K562 (cell line): ENCODE measurements at regions not wholly inside any gene's neighbourhood (a gene's known extent, or its start where the extent isn't known, plus 50 kb on each side); places are given as distances from the start of the nearest gene placed in this dataset.

Source experiments
- ATAC-seq: fragments of 200-7000 bp; cut with Tn5 transposase; 3 replicates; pipeline ENCODE4 v1.9.1; 2020; ENCODE audit warnings: moderate library complexity
- BruUV-seq: library from RNA; stranded (reverse); fragments of 400-500 nt; replicated peaks from 2 replicates; lab custom pipeline; 2021; lab: Mats Ljungman, UMichigan
- CTCF ChIA-PET: fragments of 300-600 bp; formaldehyde crosslinking; extraction: SDS; loops from one replicate; lab custom pipeline; 2021; ENCODE audit warnings: low intra/inter-chr PET ratio; lab: Yijun Ruan, JAX
- POLR2A ChIA-PET: fragments of 300-600, 350-650 bp; sonication (Branson Sonifier 250); formaldehyde crosslinking; extraction: SDS; loops from one replicate; lab custom pipeline; 2021; ENCODE audit warnings: antibody characterized with exemption, inconsistent platforms; lab: Yijun Ruan, JAX
- DNase-seq, 4 experiments: peaks; one replicate each; pipeline versions ENCODE4 v3.0.0 to v3.0.0-alpha.2; 2011 to 2018; ENCODE audit warnings: low spot score in 3 of 4, mixed read lengths in 3 of 4; ENCODE audit errors: extremely low read depth in 1 of 4
- FAIRE-seq: peaks from 2 replicates; lab custom pipeline; 2011; peaks lifted over from hg19 to GRCh38; lab: Jason Lieb, UNC
- H2AFZ ChIP-seq: 2 replicates; pipeline ENCODE4 v1.6.0; 2011; ENCODE audit warnings: low read depth, low read length, control low read depth, inconsistent platforms
- H3K27ac ChIP-seq: fragments of 200-600 bp; 3 replicates; pipeline ENCODE4 v1.8.0; 2011; ENCODE audit warnings: low read depth, mild to moderate bottlenecking, control low read depth, inconsistent platforms, low read length, moderate library complexity, mixed read lengths; ENCODE audit errors: extremely low read depth
- H3K27me3 ChIP-seq, 2 experiments: fragments of 300-600 bp in 1 of 2; 2 replicates in 1 of 2; 3 replicates in 1 of 2; pipeline versions ENCODE4 v1.6.0 to v1.8.0; 2011; ENCODE audit warnings: inconsistent platforms in 2 of 2, low read length in 2 of 2, mild to moderate bottlenecking in 1 of 2, mixed read lengths in 1 of 2, moderate library complexity in 1 of 2; ENCODE audit not compliant: control insufficient read depth in 2 of 2, insufficient read depth in 2 of 2
- H3K36me3 ChIP-seq: fragments of 300-600 bp; 3 replicates; pipeline ENCODE4 v1.8.0; 2011; ENCODE audit warnings: mild to moderate bottlenecking, low read length, inconsistent platforms; ENCODE audit not compliant: control insufficient read depth, insufficient read depth
- H3K4me1 ChIP-seq, 2 experiments: fragments of 200-600 bp in 1 of 2; replicated peaks in 1 of 2; 2 replicates in 1 of 2; 3 replicates in 1 of 2; pipeline versions ENCODE4 v1.5.1 to v1.8.0; 2011; ENCODE audit warnings: inconsistent platforms in 2 of 2, low read length in 2 of 2, mild to moderate bottlenecking in 1 of 2, mixed read lengths in 1 of 2, moderate library complexity in 1 of 2; ENCODE audit not compliant: control insufficient read depth in 2 of 2, insufficient read depth in 2 of 2
- H3K4me2 ChIP-seq: 2 replicates; pipeline ENCODE4 v1.6.1; 2011; ENCODE audit warnings: low read length, control low read depth, inconsistent platforms, mixed read lengths; ENCODE audit not compliant: insufficient read depth
- H3K4me3 ChIP-seq: fragments of 200-600 bp; sonication (generic), shearing (Covaris generic); 2 replicates; pipeline ENCODE4 v1.5.1; 2016; ENCODE audit warnings: control low read depth, inconsistent platforms
- H3K79me2 ChIP-seq: fragments of 200-600 bp; 3 replicates; pipeline ENCODE4 v1.8.0; 2011; ENCODE audit warnings: low read length, inconsistent platforms; ENCODE audit not compliant: control insufficient read depth, insufficient read depth
- H3K9ac ChIP-seq, 2 experiments: 2 replicates each; pipeline versions ENCODE4 v1.6.0 to v1.6.1; 2011; ENCODE audit warnings: low read depth in 2 of 2, low read length in 2 of 2, control low read depth in 1 of 2, inconsistent platforms in 1 of 2, mild to moderate bottlenecking in 1 of 2, mixed read lengths in 1 of 2; ENCODE audit not compliant: insufficient read depth in 1 of 2
- H3K9me1 ChIP-seq: one replicate; pipeline ENCODE4 v1.6.0; 2011; ENCODE audit warnings: inconsistent platforms, mild to moderate bottlenecking, low read length, moderate library complexity; ENCODE audit not compliant: control insufficient read depth, insufficient read depth
- H3K9me3 ChIP-seq: replicated peaks from 2 replicates; pipeline ENCODE4 v1.5.1; 2011; ENCODE audit warnings: low read depth, low read length, inconsistent platforms; ENCODE audit not compliant: control insufficient read depth, insufficient read depth
- H4K20me1 ChIP-seq: replicated peaks from 2 replicates; pipeline ENCODE4 v1.6.1; 2011; ENCODE audit warnings: low read length, inconsistent platforms, mixed read lengths; ENCODE audit not compliant: control insufficient read depth, insufficient read depth
- BMI1 ChIP-seq: fragments of 150-350 bp; IDR thresholded peaks from 2 replicates; pipeline ENCODE4 v1.6.1; 2014; ENCODE audit warnings: low read length
- CBX3 ChIP-seq, 2 experiments: IDR thresholded peaks; 1 replicate in 1 of 2; 2 replicates in 1 of 2; pipeline ENCODE4 v1.6.1; 2012; ENCODE audit warnings: inconsistent platforms in 2 of 2, low read length in 2 of 2, borderline replicate concordance in 1 of 2, control low read depth in 1 of 2
- CREB3L1 ChIP-seq: fragments of 450-650 bp; IDR thresholded peaks from 2 replicates; pipeline ENCODE4 v1.6.1; 2014; ENCODE audit warnings: low read depth, mild to moderate bottlenecking, moderate library complexity, borderline replicate concordance
- GATA2 ChIP-seq: sonication (generic); formaldehyde crosslinking; IDR thresholded peaks from 2 replicates; pipeline ENCODE4 v1.4.0; 2020; ENCODE audit warnings: mild to moderate bottlenecking, missing genetic modification reagents
- HMGXB4 ChIP-seq: sonication (generic); formaldehyde crosslinking; IDR thresholded peaks from 2 replicates; pipeline ENCODE4 v1.8.1; 2023; ENCODE audit warnings: mild to moderate bottlenecking, missing genetic modification reagents
- IRF2 ChIP-seq: sonication (generic); formaldehyde crosslinking; IDR thresholded peaks from 2 replicates; pipeline ENCODE4 v1.8.1; 2022; ENCODE audit warnings: mild to moderate bottlenecking, missing genetic modification reagents
- IRF9 ChIP-seq: fragments of 450-650 bp; IDR thresholded peaks from 2 replicates; pipeline ENCODE4 v1.6.1; 2016; ENCODE audit warnings: missing biosample characterization, missing genetic modification characterization
- MEF2D ChIP-seq: conservative IDR thresholded peaks from 2 replicates; pipeline ENCODE4 v1.6.1; 2016; ENCODE audit warnings: low read depth, missing genetic modification characterization, missing compliant biosample characterization
- NFIC ChIP-seq: fragments of 450-650 bp; IDR thresholded peaks from 2 replicates; pipeline ENCODE4 v1.6.1; 2017; ENCODE audit warnings: mild to moderate bottlenecking, inconsistent platforms
- RHOXF2B ChIP-seq: fragments of 250-450 bp; sonication (Bioruptor Pico); conservative IDR thresholded peaks from 2 replicates; pipeline ENCODE4 v1.5.1; 2021
- SNIP1 ChIP-seq: fragments of 450-650 bp; IDR thresholded peaks from 2 replicates; pipeline ENCODE4 v1.7.1; 2017; ENCODE audit warnings: low read depth, mild to moderate bottlenecking
- THAP7 ChIP-seq: fragments of 250-450 bp; sonication (Bioruptor Pico); IDR thresholded peaks from 2 replicates; pipeline ENCODE4 v1.5.0; 2021
- ZNF134 ChIP-seq: fragments of 250-450 bp; sonication (Bioruptor Pico); conservative IDR thresholded peaks from 2 replicates; pipeline ENCODE4 v1.4.0; 2020
- WGBS: fragments of 100-300 bp; shearing (Covaris generic); methylation state at CpG from one replicate; pipeline ENCODE4 v1.1.6; 2016; ENCODE audit warnings: low coverage, mixed read lengths; ENCODE audit not compliant: insufficient coverage; ENCODE audit errors: missing lambda C conversion rate; 5-methylcytosine and 5-hydroxymethylcytosine counted together
- in situ Hi-C: fragments of 300-500 bp; cut with MboI; formaldehyde crosslinking; loops from 4 replicates; pipeline ENCODE4 v1.15.0; 2018; ENCODE audit warnings: inconsistent platforms, mixed read lengths
- intact Hi-C: fragments of 100-400 bp; cut with micrococcal nuclease; formaldehyde crosslinking; loops from 2 replicates; pipeline ENCODE4 v1.14.2; 2022

- Histone ChIP-seq H4K20me1 (no peaks in the 10 kb centered on the region), H3K4me1 (no peaks in the 10 kb centered on the region), H3K4me2 (no peak overlapping the region), H2AFZ (no peak overlapping the region), H3K9me3 (no peaks in the 10 kb centered on the region), H3K36me3 (no peaks in the 10 kb centered on the region), H3K9ac (no peak overlapping the region), H3K79me2 (no peaks in the 10 kb centered on the region), H3K27ac (no peak overlapping the region), H3K9me1 (no peaks in the 10 kb centered on the region), H3K4me3 (no peak overlapping the region), H3K27me3 (no peaks in the 10 kb centered on the region)
- DNase-seq (no peak), ATAC-seq (no peak), FAIRE-seq (no peak)
- 0% methylated on average over 1 of the region's 1 CpG for WGBS
- intact Hi-C loops (no loop called here), in situ Hi-C loops (no loop called here)
- CTCF ChIA-PET = no interaction called here
- BruUV-seq = no TSS peak
- POLR2A ChIA-PET = no interaction called here
- no peak for TF ChIP-seq SNIP1
- no peak for TF ChIP-seq ZNF134
- no peak for TF ChIP-seq NFIC
- TF ChIP-seq IRF2 (CRISPR knock-in tag) = no peak
- TF ChIP-seq CBX3 (IDR thresholded peaks at IDR 0.05; ENCODE audit: borderline replicate concordance in 1 of 2, low read length in 2 of 2) = no peak
- TF ChIP-seq RHOXF2B (CRISPR knock-in tag) = no peak
- no peak for TF ChIP-seq HMGXB4 (CRISPR knock-in tag)
- no peak for TF ChIP-seq MEF2D
- no peak for TF ChIP-seq IRF9
- TF ChIP-seq GATA2 (CRISPR knock-in tag) = no peak
- TF ChIP-seq CREB3L1 = no peak
- no peak for TF ChIP-seq THAP7 (CRISPR knock-in tag)
- TF ChIP-seq BMI1 = no peak
These were observed 317.1 kb upstream of the SOX9 start for GRCh38 chr17:71803656-71804284.
